GM18909 (cell line): ENCODE measurements at regions not wholly inside any gene's neighbourhood (a gene's known extent, or its start where the extent isn't known, plus 50 kb on each side); places are given as distances from the start of the nearest gene placed in this dataset.

Experiments used
- ATAC-seq: cut with Tn5 transposase; IDR thresholded peaks from one replicate; pipeline ENCODE4 v1.9.1; 2021; ENCODE audit warnings: mild to moderate bottlenecking; ENCODE audit not compliant: unreplicated experiment, poor library complexity

- no peak for ATAC-seq
These were observed 105.7 kb upstream of the INHBA start for GRCh38 chr7:41808541-41808940.

- no peak for ATAC-seq
These were observed 100.7 kb upstream of the INHBA start for GRCh38 chr7:41803569-41803968.

- ATAC-seq: no peak
These were observed 93.4 kb upstream of the INHBA start for GRCh38 chr7:41796331-41796730.

- ATAC-seq: no peak
These were observed 92.5 kb upstream of the INHBA start for GRCh38 chr7:41795276-41795833.

- ATAC-seq: no peak
These were observed 90.7 kb upstream of the INHBA start for GRCh38 chr7:41793556-41793955.

- no peak for ATAC-seq
These were observed 89.2 kb upstream of the INHBA start for GRCh38 chr7:41792120-41792519.

- no peak for ATAC-seq
These were observed 85.7 kb upstream of the INHBA start for GRCh38 chr7:41788556-41788955.

GRCh38 chr7:41787651-41788350 lies 84.9 kb upstream of the INHBA start:
- ATAC-seq: no peak

GRCh38 chr7:41786944-41787343 lies 84.1 kb upstream of the INHBA start:
- no peak for ATAC-seq

GRCh38 chr7:41786404-41786803 lies 83.5 kb upstream of the INHBA start:
- no peak for ATAC-seq

- ATAC-seq: no peak
These were observed 83.0 kb upstream of the INHBA start for GRCh38 chr7:41785840-41786239.

GRCh38 chr7:41785265-41785664 lies 82.4 kb upstream of the INHBA start:
- no peak for ATAC-seq

- ATAC-seq: no peak
These were observed 77.0 kb upstream of the INHBA start for GRCh38 chr7:41779918-41780317.

- no peak for ATAC-seq
These were observed 75.2 kb upstream of the INHBA start for GRCh38 chr7:41777894-41778596.

GRCh38 chr7:41774966-41775365 lies 72.1 kb upstream of the INHBA start:
- ATAC-seq: no peak

- no peak for ATAC-seq
These were observed 70.9 kb upstream of the INHBA start for GRCh38 chr7:41773756-41774155.

GRCh38 chr7:41771717-41772116 lies 68.8 kb upstream of the INHBA start:
- ATAC-seq: no peak

GRCh38 chr7:41769162-41769561 lies 66.3 kb upstream of the INHBA start:
- ATAC-seq: no peak

GRCh38 chr7:41763626-41764025 lies 60.7 kb upstream of the INHBA start:
- no peak for ATAC-seq

- no peak for ATAC-seq
These were observed 59.8 kb upstream of the INHBA start for GRCh38 chr7:41762641-41763040.

- no peak for ATAC-seq
These were observed 57.4 kb upstream of the INHBA start for GRCh38 chr7:41760293-41760692.

GRCh38 chr7:41758321-41758720 lies 55.4 kb upstream of the INHBA start:
- ATAC-seq: no peak
